SK-N-SH (cell line): ENCODE measurements at regions not wholly inside any gene's neighbourhood (a gene's known extent, or its start where the extent isn't known, plus 50 kb on each side); places are given as distances from the start of the nearest gene placed in this dataset.

Experiments used
- CTCF ChIA-PET: fragments of 300-600, 350-600 bp; formaldehyde crosslinking; extraction: SDS; loops from one replicate; lab custom pipeline; 2021; lab: Yijun Ruan, JAX
- POLR2A ChIA-PET: fragments of 350-600 bp; sonication (Branson Sonifier 250); formaldehyde crosslinking; extraction: SDS; loops from one replicate; lab custom pipeline; 2020; ENCODE audit warnings: antibody characterized with exemption, inconsistent platforms; lab: Yijun Ruan, JAX
- DNase-seq: peaks from one replicate; pipeline ENCODE4 v3.0.0; 2012
- H2AFZ ChIP-seq: fragments of 200-600 bp; sonication (generic); 2 replicates; pipeline ENCODE4 v1.8.1; 2016; ENCODE audit warnings: antibody characterized with exemption, mild to moderate bottlenecking, low read depth
- H3F3A ChIP-seq: fragments of 200-600 bp; sonication (generic); replicated peaks from 2 replicates; pipeline ENCODE3; 2016; ENCODE audit warnings: antibody characterized with exemption, mild to moderate bottlenecking; ENCODE audit not compliant: insufficient read depth
- H3K27ac ChIP-seq, 2 experiments: fragments of 200-500 bp in 1 of 2; fragments of 200-600 bp in 1 of 2; sonication (Bioruptor generic) in 1 of 2; sonication (generic), shearing (Covaris generic) in 1 of 2; 2 replicates each; pipeline versions ENCODE4 v1.5.1 to v1.6.1; 2014 to 2016; ENCODE audit warnings: low read depth in 2 of 2, inconsistent platforms in 1 of 2, low read length in 1 of 2, mild to moderate bottlenecking in 1 of 2, mixed read lengths in 1 of 2
- H3K27me3 ChIP-seq: fragments of 200-600 bp; sonication (generic), shearing (Covaris generic); 2 replicates; pipeline ENCODE4 v1.6.1; 2016; ENCODE audit warnings: mixed run types; ENCODE audit not compliant: insufficient read depth
- H3K36me3 ChIP-seq, 2 experiments: fragments of 200-500 bp in 1 of 2; fragments of 200-600 bp in 1 of 2; sonication (Bioruptor generic) in 1 of 2; sonication (generic) in 1 of 2; replicated peaks in 1 of 2; 2 replicates each; pipeline versions ENCODE3 to v1.5.1; 2014 to 2016; ENCODE audit warnings: low read length in 1 of 2, mild to moderate bottlenecking in 1 of 2; ENCODE audit not compliant: insufficient read depth in 2 of 2, control insufficient read depth in 1 of 2
- H3K4me1 ChIP-seq, 2 experiments: fragments of 200-500 bp in 1 of 2; fragments of 200-600 bp in 1 of 2; sonication (Bioruptor generic) in 1 of 2; sonication (generic), shearing (Covaris generic) in 1 of 2; 2 replicates each; pipeline versions ENCODE4 v1.5.1 to v1.6.1; 2014 to 2016; ENCODE audit warnings: low read depth in 1 of 2, low read length in 1 of 2, mixed run types in 1 of 2; ENCODE audit not compliant: insufficient read depth in 2 of 2, control insufficient read depth in 1 of 2
- H3K4me2 ChIP-seq: fragments of 200-600 bp; sonication (generic), shearing (Covaris generic); 2 replicates; pipeline ENCODE4 v1.6.1; 2017; ENCODE audit warnings: mixed run types
- H3K4me3 ChIP-seq, 2 experiments: fragments of 200-500 bp in 1 of 2; fragments of 200-600 bp in 1 of 2; sonication (Bioruptor generic) in 1 of 2; sonication (generic), shearing (Covaris generic) in 1 of 2; 2 replicates each; pipeline versions ENCODE4 v1.5.1 to v1.8.1; 2014 to 2016; ENCODE audit warnings: low read depth in 2 of 2, inconsistent platforms in 1 of 2, low read length in 1 of 2, mild to moderate bottlenecking in 1 of 2, mixed read lengths in 1 of 2, moderate library complexity in 1 of 2
- H3K79me2 ChIP-seq: fragments of 200-600 bp; sonication (generic); 2 replicates; pipeline ENCODE4 v1.8.1; 2017; ENCODE audit warnings: mild to moderate bottlenecking; ENCODE audit not compliant: insufficient read depth
- H3K9ac ChIP-seq: fragments of 200-600 bp; sonication (generic); 2 replicates; pipeline ENCODE4 v1.6.1; 2017; ENCODE audit warnings: mixed run types
- H3K9me2 ChIP-seq: fragments of 200-600 bp; sonication (generic); 2 replicates; pipeline ENCODE4 v1.6.1; 2017; ENCODE audit warnings: mixed run types
- H3K9me3 ChIP-seq: fragments of 200-600 bp; sonication (generic); 2 replicates; pipeline ENCODE4 v1.6.1; 2017; ENCODE audit warnings: mixed run types, mild to moderate bottlenecking, moderate library complexity
- H4K20me1 ChIP-seq: fragments of 200-600 bp; sonication (generic); 2 replicates; pipeline ENCODE4 v1.6.1; 2017; ENCODE audit warnings: mild to moderate bottlenecking, mixed run types; ENCODE audit not compliant: insufficient read depth
- EP300 ChIP-seq, 2 experiments: IDR thresholded peaks; 2 replicates each; pipeline versions ENCODE4 v1.4.0 to v1.6.1; 2012; ENCODE audit warnings: borderline replicate concordance in 1 of 2, low read depth in 1 of 2, low read length in 1 of 2
- EZH2phosphoT487 ChIP-seq: fragments of 200-600 bp; sonication (generic); IDR thresholded peaks from 2 replicates; pipeline ENCODE4 v1.6.1; 2017; ENCODE audit warnings: low read depth, mixed run types, mild to moderate bottlenecking, antibody characterized with exemption, moderate library complexity, borderline replicate concordance
- FOXJ3 ChIP-seq: sonication (generic); formaldehyde crosslinking; IDR thresholded peaks from 2 replicates; pipeline ENCODE4 v1.5.1; 2020; ENCODE audit warnings: mild to moderate bottlenecking, missing genetic modification reagents
- GABPA ChIP-seq: IDR thresholded peaks from 2 replicates; pipeline ENCODE4 v1.4.0; 2012; ENCODE audit warnings: low read depth, mild to moderate bottlenecking
- MAX ChIP-seq: IDR thresholded peaks from 2 replicates; pipeline ENCODE4 v1.4.0; 2012; ENCODE audit warnings: low read depth
- MEF2A ChIP-seq: IDR thresholded peaks from 2 replicates; pipeline ENCODE4 v1.4.0; 2012; ENCODE audit warnings: low read depth, borderline replicate concordance
- MXI1 ChIP-seq: IDR thresholded peaks from 2 replicates; pipeline ENCODE4 v1.6.1; 2012; ENCODE audit warnings: mild to moderate bottlenecking, low read depth, low read length, improper control_type of control experiment
- NFIC ChIP-seq: IDR thresholded peaks from 2 replicates; pipeline ENCODE4 v1.4.0; 2012; ENCODE audit warnings: borderline replicate concordance
- NRF1 ChIP-seq: IDR thresholded peaks from 2 replicates; pipeline ENCODE4 v1.6.1; 2012; ENCODE audit warnings: low read depth, mild to moderate bottlenecking, low read length
- RAD21 ChIP-seq: IDR thresholded peaks from 2 replicates; pipeline ENCODE4 v1.6.1; 2012; ENCODE audit warnings: mild to moderate bottlenecking, low read length
- RCOR1 ChIP-seq: fragments of 150-350 bp; IDR thresholded peaks from 2 replicates; pipeline ENCODE4 v1.6.1; 2017; ENCODE audit warnings: antibody characterized with exemption, low read length
- RFX5 ChIP-seq: IDR thresholded peaks from 2 replicates; pipeline ENCODE4 v1.6.1; 2012; ENCODE audit warnings: mild to moderate bottlenecking, improper control_type of control experiment, low read length
- RXRA ChIP-seq: IDR thresholded peaks from 2 replicates; pipeline ENCODE4 v1.4.0; 2012; ENCODE audit warnings: low read depth, mild to moderate bottlenecking, borderline replicate concordance
- SMC3 ChIP-seq: IDR thresholded peaks from 2 replicates; pipeline ENCODE4 v1.6.1; 2012; ENCODE audit warnings: low read depth, low read length, improper control_type of control experiment
- TEAD4 ChIP-seq: IDR thresholded peaks from 2 replicates; pipeline ENCODE4 v1.4.0; 2012; ENCODE audit warnings: mild to moderate bottlenecking, borderline replicate concordance; ENCODE audit not compliant: insufficient read depth
- USF2 ChIP-seq: fragments of 150-350 bp; IDR thresholded peaks from 2 replicates; pipeline ENCODE4 v1.6.1; 2017; ENCODE audit warnings: antibody characterized with exemption, low read length, low read depth, borderline replicate concordance
- YY1 ChIP-seq: IDR thresholded peaks from 2 replicates; pipeline ENCODE4 v1.4.0; 2012; ENCODE audit warnings: low read depth, mild to moderate bottlenecking
- WGBS: methylation state at CpG from one replicate; pipeline ENCODE4 v1.1.6; 2017; ENCODE audit warnings: low lambda C conversion rate; 5-methylcytosine and 5-hydroxymethylcytosine counted together
- TF ChIP-seq, protein P1 (sequence below): IDR thresholded peaks from 2 replicates; pipeline ENCODE4; 2012

DNA sequence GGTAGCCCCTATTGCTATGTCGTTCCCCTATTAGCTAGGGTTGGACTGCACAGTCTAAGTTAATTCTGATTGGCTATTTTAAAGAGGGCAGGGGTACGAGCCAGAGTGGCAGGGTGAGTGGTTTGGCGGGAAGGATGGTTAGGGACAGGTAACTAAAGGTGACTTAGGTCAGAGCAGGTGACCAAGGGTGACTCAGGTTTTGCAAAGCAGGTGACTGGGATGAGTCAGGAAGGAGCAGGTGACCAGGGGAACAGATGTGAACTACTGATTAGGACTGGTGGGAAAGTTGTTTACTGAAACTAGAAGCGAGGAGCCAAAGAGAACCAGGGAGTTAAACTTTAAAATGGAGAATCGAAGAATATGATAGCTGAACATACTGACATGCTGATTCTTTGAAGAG is 295.2 kb downstream of the GJA1 start:
- CTCF ChIA-PET = no interaction called here

GRCh38 chr6:121731381-121731780 is 295.9 kb downstream of the GJA1 start:
- 92% methylated on average over 1 of the region's 1 CpG for WGBS
- ChIA-PET CTCF (interaction anchor here (0.7 kb wide), 1 partner anchor 1397 kb away, joined by 3 read pairs; no protein-coding TSS in a partner anchor), POLR2A (no interaction called here)
- Histone ChIP-seq H2AFZ (no peak overlapping the region), H3K9ac (no peak overlapping the region), H3K36me3 (no peaks in the 10 kb centered on the region), H4K20me1 (no peaks in the 10 kb centered on the region), H3K79me2 (no peaks in the 10 kb centered on the region), H3K9me3 (no peaks in the 10 kb centered on the region), H3K4me2 (no peak overlapping the region), H3K27ac (no peak overlapping the region), H3K27me3 (no peaks in the 10 kb centered on the region), H3K4me1 (no peaks in the 10 kb centered on the region; a peak in 1 of 4 replicates), H3F3A (peaks cover 4% of the 10 kb centered on the region), H3K9me2 (no peaks in the 10 kb centered on the region), H3K4me3 (no peak overlapping the region)
- TF ChIP-seq MAX (no peak), RAD21 (no peak), EZH2phosphoT487 (no peak), USF2 (no peak)
- DNase-seq = no peak

More for the DNA sequence above, 295.2 kb downstream of the GJA1 start:
- no peak overlapping the region for H3K27ac ChIP-seq
- H3K4me1 ChIP-seq = no peaks in the 10 kb centered on the region; a peak in 1 of 4 replicates
- H3K9me3 ChIP-seq = no peaks in the 10 kb centered on the region
- no peaks in the 10 kb centered on the region for H3K36me3 ChIP-seq
- H3F3A ChIP-seq = peaks cover 10% of the 10 kb centered on the region
- no peaks in the 10 kb centered on the region for H4K20me1 ChIP-seq
- no peak overlapping the region for H3K4me3 ChIP-seq
- no peaks in the 10 kb centered on the region for H3K27me3 ChIP-seq
- no peak overlapping the region for H3K9ac ChIP-seq
- H3K4me2 ChIP-seq = no peak overlapping the region
- no peak overlapping the region for H2AFZ ChIP-seq
- POLR2A ChIA-PET = no interaction called here
- DNase-seq = no peak
- H3K79me2 ChIP-seq = no peaks in the 10 kb centered on the region
- TF ChIP-seq EZH2phosphoT487 (no peak), MAX (no peak), NFIC (no peak), RXRA (no peak), EP300 (IDR thresholded peaks at IDR 0.05; ENCODE audit: borderline replicate concordance in 1 of 2, low read depth in 1 of 2, low read length in 1 of 2) (no peak), RCOR1 (no peak), SMC3 (no peak), USF2 (no peak), RFX5 (no peak), GABPA (no peak), TEAD4 (no peak), MXI1 (no peak), YY1 (no peak), NRF1 (no peak), MEF2A (no peak), FOXJ3 (CRISPR knock-in tag) (no peak)
- TF ChIP-seq, protein P1, sequence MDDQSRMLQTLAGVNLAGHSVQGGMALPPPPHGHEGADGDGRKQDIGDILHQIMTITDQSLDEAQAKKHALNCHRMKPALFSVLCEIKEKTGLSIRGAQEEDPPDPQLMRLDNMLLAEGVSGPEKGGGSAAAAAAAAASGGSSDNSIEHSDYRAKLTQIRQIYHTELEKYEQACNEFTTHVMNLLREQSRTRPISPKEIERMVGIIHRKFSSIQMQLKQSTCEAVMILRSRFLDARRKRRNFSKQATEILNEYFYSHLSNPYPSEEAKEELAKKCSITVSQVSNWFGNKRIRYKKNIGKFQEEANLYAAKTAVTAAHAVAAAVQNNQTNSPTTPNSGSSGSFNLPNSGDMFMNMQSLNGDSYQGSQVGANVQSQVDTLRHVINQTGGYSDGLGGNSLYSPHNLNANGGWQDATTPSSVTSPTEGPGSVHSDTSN = no peak
- TF ChIP-seq, all 33 proteins: peak for 0
- WGBS = 69% methylated on average over 5 of the region's 5 CpGs
- H3K9me2 ChIP-seq = no peaks in the 10 kb centered on the region
